Hypothalamus (tissue), 51 donors: ENCODE measurements at regions not wholly inside any gene's neighbourhood (a gene's known extent, or its start where the extent isn't known, plus 50 kb on each side); places are given as distances from the start of the nearest gene placed in this dataset.

ENCODE experiments used
- DNase-seq, 51 donors: peaks; one replicate each; lab custom pipeline; 2025; lab: John Stamatoyannopoulos, UW

DNA sequence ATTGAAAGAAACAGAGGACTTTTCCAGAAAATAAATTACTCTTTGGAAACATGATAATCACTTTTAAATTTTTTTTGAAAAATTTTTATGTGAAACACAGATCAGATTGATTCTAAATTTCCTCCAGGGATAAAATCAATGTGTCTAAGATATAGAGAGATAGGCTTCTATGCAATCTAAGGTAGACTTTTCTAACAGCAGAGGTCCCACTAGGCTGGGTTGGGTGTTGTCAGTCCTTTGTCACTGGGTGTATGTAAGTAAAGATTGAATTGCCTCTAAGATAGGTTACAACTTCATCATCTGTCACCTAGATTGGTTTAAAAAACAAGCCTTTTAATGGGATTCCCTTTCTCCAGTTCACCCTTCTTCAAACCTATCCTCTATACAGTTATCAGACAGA is 449.9 kb downstream of the DHX35 start:
- no peak for DNase-seq

DNA sequence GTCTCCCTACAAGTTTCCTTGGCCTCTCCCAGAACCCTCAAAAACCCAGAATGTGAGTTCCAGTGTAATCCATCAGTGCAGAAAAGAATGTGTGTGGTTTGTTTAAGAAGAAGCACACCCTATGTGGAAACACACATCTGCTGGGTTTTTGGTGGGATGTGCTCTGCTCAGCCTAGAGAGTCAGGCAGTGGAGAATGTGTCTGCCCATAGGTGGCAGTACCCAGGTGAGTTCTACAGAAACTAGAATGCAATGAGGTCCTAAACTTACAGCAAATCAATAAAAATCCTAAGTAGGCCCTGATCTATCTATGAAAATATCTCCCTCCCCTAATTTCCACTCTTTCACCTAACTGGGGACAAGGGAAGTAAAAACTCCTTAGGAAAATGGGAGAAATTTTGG is 437.3 kb downstream of the DHX35 start:
- DNase-seq: no peak

DNA sequence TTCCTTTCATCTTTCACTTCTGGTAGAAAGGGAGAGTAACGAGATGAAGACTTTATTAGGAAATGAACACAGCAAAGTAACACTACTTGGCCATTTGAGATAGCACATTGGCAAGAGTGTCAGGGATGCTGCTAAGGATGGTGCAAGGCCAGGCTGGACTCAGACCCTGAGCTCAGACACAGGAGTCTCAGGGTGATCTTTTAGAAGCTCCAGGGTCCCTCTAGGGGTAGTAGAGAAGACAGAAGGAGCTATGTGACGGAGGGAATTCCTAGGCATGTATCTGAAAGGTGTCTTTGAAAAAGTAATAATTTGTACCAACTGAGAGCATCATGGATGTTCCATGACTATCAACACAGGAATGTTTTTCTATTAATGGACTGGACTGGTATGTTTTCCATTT is 436.5 kb downstream of the DHX35 start:
- no peak for DNase-seq

DNA sequence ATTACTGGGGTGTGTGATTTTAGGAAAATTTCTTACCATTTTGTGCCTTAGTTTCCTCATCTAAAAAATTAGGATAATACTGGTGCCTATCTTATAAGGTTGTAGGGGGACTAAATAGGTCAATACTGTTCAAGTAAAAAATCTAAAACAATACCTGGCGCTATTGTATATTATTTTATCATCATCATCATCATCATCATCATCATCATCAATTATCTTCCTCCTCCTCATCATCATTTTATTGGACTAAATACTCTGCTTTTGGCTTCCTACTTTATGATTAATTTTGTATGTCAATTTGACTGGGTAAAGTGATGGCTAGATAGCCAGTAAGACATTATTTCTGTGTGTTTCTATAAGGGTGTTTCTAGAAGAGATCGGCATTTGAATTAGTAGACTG is 435.5 kb downstream of the DHX35 start:
- DNase-seq: no peak

DNA sequence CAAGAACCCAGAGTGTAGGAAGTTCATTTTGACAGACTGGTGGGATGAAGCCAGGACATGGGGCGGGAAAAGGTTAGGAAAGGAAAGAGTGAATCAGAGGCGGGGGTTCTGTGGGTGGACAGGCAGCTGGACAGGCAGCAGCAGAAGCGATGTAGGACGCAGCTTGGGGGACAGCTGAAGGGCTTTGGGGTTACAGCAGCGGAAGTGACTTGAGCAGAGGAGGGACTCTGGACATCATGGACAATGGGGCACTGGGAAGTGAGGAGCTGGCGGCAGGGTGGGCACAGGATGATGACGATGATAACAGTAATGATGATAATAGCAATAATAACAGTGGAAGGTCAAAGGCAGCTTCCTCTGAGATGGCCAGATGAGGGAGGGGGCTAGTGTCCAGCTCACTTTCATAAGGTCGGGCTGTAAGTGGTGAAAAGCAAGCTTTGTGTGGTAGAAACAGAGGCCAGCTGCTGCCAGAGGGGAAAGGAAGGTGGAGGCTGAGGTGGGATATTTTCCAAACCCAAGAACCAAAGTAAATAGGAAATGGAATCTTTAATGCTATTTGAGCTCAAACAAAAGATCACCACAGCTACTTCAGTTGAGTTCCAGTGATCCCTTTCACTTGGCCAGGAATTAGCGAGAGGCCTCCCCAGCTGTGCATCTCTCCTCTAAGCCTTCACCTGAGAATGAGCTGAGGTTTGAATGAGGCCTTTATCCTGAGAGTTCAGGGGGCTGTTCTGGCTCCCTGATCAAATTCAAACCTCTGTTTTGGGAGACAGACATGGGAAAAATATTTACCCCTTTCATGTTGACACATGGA is 433.5 kb downstream of the DHX35 start:
- no peak for DNase-seq

DNA sequence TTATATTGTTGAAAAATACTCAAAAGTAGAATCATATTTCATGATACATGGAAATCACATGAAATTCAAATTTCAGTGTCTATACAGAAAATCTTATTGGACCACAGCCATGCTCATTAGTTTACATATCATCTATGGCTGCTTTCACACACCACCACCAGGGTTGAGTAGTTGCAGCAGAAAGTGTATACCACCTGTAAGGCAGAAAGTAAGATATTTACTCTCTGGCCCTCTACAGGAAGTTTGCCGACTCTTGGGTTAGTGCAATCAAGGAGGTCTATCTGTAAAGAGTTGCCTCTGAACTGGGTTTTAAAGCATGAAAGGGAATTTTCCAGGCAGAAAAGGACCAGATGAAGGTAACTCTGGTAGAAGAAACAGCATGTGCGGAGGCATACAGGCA is 432.3 kb downstream of the DHX35 start:
- DNase-seq: no peak

DNA sequence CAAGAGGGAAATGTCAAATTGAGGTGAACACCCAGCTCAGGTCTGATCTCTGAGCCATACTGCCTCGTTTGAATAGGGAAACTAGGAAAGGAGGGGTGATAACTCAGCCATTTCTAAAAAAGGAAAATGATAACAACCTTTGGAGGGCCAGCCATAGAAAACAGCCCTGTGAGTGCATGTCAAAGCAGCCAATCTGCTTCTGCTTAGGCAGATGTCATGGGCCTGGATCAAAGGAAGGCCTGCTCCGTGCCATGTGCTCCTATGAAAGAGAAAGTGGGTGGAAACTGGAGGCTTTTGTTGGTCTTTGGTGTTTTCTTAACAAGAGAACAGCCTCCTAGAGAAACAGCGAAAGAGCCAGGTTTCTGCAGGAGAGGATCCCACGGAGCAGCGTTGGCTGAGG is 428.0 kb downstream of the DHX35 start:
- no peak for DNase-seq

DNA sequence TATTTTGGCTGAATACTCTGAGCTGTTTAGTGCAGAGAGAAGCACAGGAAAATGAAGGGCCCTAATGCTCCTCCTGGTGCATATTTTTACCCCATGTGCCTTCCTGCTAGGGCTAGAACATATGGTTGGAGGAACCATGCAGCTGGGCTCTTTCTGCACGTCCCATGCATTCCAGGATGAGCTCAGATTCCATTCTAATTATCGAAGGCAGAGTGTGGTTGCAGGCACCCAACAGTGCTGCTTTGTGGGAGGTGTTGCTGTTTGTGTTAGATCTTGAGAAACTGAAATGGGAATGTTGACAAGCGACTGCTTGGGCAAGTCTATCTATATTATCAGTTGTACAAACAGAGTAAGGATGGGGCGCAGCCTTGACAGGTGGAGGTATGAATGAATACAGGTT is 419.5 kb downstream of the DHX35 start:
- DNase-seq: no peak

DNA sequence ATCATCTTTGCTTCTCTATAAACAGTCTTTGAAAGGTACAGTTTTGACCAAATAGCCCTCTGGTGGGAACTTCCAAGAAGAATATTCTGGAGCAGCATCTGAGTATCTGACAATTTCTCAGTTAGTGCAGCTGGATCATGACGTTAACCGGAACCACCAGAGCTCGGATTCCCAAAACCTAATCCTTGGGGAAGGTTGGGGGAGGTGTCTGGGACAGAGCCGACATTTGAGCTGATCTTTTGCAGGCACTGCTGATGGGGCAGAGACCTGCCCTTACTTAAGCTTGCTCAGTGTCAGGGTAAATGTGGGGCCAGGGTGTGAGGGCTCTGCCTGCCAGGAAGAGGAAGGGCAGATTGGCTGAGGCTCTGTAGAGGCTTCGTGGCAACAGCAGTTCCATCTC is 416.6 kb downstream of the DHX35 start:
- DNase-seq: no peak

DNA sequence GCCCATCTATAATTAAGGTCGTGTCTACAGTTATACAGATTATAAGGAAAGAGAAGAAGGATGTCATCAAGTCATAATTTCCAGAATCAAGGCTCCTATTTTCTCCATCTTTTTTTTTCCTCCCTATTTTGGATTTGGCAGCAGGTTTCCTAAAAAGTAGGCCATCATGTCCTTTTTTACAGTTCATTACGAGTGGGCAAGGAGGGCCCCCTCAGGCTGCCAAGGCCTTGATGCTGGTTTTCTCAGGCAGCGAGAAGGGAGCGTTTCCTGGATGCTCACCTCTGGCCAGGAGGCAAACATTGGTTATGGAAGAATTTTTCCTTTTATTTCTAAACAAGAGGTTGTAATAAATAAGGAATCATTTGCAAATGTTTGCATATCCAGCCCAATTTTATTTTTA is 414.6 kb downstream of the DHX35 start:
- no peak for DNase-seq

DNA sequence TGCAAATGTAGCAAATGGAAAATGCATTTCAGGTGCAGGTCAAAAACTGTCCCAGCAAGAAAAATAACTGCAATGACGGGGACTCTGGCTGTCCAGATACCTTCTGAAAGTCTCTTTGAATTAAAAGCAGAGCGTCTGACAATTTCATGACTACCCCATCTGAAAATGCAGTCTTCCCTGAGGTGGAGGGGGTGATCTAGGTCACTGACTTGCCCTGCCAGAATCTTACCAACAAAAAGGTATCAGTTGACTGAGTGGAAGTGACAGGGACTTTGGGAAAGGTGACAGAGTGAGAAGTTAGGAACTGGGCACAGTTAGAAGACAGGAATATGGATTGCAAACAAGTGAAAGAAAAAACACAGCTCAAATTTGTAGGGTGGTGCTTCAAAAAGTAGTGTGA is 402.2 kb downstream of the DHX35 start:
- no peak for DNase-seq

DNA sequence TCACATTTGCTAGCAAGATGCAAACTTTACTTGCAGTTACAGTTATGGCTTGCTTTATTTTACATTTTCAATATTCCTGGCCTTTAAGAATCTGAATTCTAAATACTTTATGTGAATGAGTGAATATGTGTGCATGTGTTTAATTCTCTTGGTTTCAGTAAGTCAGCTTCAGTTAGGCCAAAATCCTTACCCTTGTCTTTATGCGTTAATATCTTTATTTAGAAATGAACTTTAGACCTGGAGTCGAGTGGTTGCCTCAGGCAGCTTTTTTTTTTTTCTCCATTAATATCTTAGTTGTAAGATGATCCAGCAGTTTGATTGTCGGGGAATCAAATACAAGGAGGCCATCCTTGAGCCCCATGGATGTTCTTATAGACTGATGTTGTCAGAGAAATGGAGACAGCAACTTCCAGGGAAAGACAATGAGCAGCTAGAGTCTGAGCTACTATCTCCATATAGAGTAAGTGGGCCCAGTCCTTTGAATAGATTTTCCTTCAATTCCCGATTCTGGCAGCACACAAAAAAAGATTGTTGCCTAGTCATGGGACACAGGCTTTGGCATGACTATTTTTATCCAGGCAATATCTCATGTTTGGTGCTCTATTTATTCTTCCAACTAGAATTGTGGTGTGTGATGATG is 398.0 kb downstream of the DHX35 start:
- no peak for DNase-seq

DNA sequence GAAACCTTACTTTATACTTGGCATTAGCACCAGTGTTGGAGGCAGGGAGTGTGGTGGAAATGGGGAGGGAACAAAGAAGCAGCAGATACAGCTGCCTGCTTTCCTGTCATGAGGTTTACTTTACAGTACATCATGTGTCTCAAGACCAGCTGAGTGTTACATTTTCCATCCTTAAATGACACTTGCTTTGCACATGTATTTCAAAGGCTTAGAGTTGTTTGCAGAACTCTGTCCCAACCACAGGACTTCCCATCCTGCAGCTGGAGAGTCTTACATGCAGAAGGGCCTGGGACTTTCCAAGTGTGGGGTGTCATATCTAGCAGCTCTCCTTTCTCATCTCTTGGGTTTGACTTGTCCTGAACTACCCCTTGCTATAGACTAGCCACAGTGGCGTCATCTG is 395.9 kb downstream of the DHX35 start:
- peak in 1 of 51 donors; percentile 3 for DNase-seq

DNA sequence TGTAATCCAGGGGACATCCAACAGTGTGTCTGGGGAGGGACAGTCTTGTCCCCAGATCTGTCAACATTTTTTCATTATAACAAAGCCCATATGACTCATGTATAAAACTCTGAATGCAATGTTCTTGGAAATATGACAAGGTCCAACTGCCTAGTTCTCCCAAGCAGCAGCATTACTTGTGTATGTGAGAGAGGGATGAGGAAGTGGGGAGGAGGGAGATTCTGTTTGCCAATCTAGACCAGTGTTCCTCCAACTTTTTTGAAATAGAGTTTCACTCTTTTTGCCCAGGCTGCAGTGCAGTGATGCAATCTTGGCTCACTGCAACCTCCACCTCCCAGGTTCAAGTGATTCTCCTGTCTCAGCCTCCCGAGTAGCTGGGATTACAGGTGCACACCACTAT is 394.8 kb downstream of the DHX35 start:
- no peak for DNase-seq

DNA sequence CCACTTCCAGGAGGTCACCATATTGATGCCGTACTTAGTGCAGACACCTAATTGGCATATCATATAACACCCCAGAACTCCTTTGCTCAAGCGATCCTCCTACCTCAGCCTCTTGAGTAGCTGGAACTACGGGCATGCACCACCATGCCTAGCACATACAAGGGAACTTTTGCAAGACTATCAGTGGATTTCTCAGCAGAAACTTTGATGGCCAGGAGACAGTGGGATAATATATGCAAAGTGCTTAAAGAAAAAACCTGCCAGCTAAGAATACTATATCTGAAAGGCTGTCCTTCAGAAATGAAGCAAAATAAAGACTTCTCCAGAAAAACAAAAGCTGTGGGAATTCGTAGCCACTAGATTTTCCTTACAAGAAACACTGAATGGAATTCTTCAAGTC is 387.1 kb downstream of the DHX35 start:
- DNase-seq: no peak

DNA sequence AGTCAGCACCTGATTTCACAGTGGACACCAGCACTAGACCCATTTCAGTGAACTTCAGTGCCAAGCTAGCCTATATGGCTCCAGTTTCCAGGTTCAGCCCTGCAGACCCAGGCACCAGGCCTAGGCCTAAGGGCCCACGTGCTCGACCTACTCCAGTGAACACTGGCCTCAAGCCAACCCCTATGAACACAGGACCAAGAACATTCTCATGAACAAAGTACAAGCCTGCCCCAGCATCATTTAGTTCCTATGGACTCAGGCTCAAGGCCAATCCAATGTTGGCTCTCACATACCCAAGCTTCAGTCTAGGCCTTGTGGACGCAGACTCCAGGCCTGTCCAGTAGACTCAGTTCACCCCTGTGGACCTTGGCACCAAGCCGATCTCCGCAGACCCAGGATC is 385.5 kb downstream of the DHX35 start:
- DNase-seq: no peak

DNA sequence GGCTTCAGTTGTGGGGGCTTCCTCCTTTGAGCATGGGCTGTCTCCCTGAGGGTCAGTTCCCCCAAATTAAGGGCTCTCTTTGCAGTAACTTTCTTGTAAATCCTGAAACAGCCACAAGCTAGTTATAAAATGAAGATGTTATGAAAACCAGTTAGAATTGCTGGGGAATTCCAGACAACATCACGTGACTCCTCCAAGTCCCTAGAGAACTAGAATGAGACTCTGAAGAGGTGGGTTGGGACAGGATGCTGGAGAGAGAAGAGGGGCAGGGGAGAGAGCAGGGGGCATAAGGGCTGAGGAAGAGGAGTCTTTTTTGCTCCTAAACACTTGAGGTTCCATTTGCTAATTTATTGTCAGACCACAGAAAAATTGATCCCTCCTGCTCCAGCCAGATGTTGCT is 380.3 kb downstream of the DHX35 start:
- DNase-seq: no peak

DNA sequence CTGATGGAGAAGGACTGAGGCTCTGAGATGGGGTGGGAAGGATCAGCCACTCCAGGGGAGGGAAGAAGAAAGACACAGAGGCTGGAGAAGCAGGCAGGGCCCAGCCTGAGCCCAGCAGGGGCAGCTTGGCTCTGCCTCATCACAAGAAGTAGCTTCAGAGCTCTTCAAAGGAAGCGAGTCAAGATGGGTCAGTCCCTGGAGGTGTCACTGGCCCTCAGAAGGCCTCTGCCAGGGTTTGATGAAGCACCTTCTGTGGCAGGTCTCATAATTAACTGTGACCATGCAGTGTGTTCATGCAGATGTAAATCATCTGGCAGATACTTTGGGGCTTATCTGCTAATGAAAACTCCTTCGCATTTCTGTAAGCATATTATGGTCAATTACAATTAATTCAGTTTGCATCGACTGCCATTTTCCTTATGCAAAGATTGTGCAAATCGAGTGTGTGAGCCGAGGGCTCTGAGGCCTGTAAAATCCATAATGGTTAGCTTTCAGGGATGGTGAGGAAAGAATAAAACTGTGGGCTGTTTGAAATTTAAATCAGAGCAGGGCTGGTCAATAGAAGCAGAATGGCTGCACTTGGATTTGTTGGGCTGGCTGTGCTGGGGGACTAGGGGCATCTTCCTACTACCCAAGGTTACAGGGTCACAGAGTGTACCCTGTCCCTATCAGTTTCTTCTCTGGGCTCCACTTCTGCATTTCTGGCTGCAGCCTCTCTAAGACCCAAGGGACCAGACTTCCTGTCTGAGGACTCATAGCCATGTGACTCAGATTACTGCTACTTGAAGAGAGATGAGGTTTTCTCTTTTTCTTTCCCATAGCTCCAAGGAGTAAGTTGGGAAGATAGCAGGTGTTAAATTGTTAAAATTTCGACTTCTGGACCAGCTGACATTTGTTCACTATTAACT is 376.6 kb downstream of the DHX35 start:
- peak in 4 of 51 donors; percentile 2 to 9 (median 3) for DNase-seq

DNA sequence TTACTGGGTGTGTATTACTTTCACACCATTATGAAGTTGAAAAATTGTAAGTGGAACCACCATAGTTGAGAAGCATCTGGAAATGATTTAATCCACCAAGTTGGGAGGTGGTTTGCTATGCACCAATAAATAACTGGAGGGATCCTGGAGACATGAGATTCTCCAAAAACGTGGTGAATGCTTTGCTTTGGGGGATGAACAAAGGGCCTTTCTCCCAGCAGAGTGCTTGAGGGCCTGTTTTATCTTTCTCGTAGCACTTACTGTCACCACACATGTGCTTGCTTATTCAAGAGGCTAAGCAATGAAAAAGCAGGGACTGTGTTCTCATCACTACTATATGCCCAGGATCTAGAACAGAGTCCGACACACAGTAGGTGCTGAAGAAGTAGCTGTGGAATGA is 371.1 kb downstream of the DHX35 start:
- no peak for DNase-seq

DNA sequence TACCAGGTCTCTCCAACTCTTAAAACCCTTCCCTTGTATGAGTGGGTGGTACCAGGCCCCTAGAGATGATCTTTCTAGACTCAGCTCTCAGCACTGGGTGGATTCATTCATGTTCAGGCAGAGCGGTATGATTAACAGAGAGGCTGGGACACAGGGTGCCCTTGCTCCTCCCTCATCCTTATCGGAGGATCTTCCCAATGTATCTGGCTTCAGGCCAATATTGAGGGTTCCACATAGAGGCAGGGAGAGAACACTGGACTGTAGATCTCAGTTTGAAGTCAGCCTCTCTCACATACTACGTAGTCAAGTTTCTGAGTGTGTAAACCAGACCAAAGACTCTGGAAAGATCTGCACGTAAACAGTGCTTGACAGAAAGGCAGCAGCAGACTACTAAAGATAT is 366.2 kb downstream of the DHX35 start:
- DNase-seq: no peak

DNA sequence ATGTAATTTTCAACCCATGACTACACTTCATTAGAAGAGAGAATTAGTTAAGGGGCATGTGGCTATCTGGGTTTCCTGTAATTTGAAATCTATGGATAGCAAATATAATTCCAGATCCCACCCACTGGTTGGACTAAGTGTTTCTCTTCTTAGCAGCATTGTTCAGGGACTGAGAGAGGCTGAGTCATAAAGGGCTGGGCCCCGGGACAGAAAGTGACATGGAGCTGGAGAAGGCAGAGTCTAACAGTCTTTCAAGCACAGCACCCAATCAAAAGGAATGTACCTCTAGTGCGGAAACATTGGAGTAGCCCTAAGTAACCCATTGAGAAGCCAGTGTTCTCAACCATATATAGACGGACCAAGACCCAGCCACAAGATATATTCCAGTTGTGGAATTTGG is 363.9 kb downstream of the DHX35 start:
- no peak for DNase-seq

DNA sequence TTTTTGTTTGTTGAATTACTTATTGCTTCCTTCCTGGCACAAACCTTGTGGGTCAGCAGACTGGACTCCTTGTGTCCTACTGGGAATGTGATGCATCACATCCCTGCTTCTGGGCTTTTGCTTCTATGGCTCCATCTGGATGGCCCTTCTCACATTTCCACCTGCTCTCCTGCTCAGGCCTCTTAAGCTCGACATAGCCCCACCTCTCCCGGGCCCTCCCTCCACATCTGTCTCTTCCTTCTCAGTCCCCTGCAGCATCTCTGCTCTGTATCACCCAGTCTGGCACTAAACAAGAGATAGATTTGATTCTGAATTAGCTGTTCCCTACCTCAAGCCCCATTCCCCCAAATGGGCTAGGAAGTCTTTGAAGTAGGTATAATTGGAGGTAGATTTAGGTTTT is 356.8 kb downstream of the DHX35 start:
- no peak for DNase-seq
